HEK293 (cell line): ENCODE measurements at regions not wholly inside any gene's neighbourhood (a gene's known extent, or its start where the extent isn't known, plus 50 kb on each side); places are given as distances from the start of the nearest gene placed in this dataset.

Experiments used
- YY1 ChIP-seq: fragments of 450-650 bp; formaldehyde crosslinking; IDR thresholded peaks from 2 replicates; pipeline ENCODE4 v1.5.1; 2018; ENCODE audit warnings: missing biosample characterization, missing genetic modification characterization
- ZBTB17 ChIP-seq: fragments of 450-650 bp; formaldehyde crosslinking; IDR thresholded peaks from 2 replicates; pipeline ENCODE4 v1.5.1; 2016; ENCODE audit warnings: missing biosample characterization, missing genetic modification characterization
- ZNF146 ChIP-seq: fragments of 450-650 bp; formaldehyde crosslinking; IDR thresholded peaks from 2 replicates; pipeline ENCODE4 v1.5.1; 2016; ENCODE audit warnings: missing biosample characterization, missing genetic modification characterization
- ZNF174 ChIP-seq: fragments of 450-650 bp; formaldehyde crosslinking; IDR thresholded peaks from 2 replicates; pipeline ENCODE4 v1.5.0; 2017; ENCODE audit warnings: missing biosample characterization, mild to moderate bottlenecking, missing genetic modification characterization
- ZNF514 ChIP-seq: fragments of 450-650 bp; formaldehyde crosslinking; IDR thresholded peaks from 2 replicates; pipeline ENCODE4 v1.5.1; 2016; ENCODE audit warnings: missing biosample characterization, missing genetic modification characterization
- ZNF791 ChIP-seq: fragments of 450-650 bp; formaldehyde crosslinking; IDR thresholded peaks from 2 replicates; pipeline ENCODE4 v1.5.1; 2016; ENCODE audit warnings: missing biosample characterization, missing genetic modification characterization
- TF ChIP-seq, protein P1 (sequence below): fragments of 450-650 bp; formaldehyde crosslinking; IDR thresholded peaks from 2 replicates; pipeline ENCODE4 v1.5.1; 2016; ENCODE audit warnings: missing biosample characterization, missing genetic modification characterization
- TF ChIP-seq, protein P2 (sequence below): fragments of 450-650 bp; formaldehyde crosslinking; conservative IDR thresholded peaks from 2 replicates; pipeline ENCODE4 v1.5.1; 2016; ENCODE audit warnings: low read depth, missing biosample characterization, missing genetic modification characterization

DNA sequence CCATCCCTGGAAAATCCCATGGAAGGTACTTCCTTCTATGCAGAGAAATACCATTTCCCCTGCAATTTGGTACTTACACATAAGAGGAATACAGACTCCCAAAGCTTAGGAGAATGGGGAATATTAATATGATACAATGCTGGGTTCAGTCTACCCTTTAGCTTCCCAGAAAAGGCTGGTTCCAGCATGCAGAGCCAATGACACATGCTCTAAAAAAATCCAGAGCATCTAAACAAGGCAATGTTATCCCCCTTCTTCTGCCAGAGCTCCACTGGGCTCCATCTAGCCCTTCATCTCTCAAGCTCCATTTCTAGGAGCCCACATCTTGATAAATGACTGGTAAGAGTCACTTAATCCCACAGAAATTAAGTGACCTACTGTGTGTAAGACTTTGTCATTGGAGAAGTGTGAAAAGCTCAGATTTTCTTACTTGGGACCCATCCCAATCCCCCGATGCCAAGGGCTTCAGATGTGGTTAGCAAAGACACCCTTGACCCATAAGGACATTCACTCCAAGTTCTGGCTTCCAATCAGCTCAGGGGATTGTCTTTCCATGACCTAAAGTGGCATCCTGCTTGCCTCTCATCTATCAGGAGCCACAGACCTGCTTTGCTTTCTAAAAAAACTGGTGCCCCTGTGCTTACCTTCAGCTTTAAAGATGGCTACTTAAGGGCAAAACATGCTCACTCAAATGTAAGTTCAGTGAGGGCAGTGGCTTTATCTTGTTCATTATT is 137.5 kb downstream of the UNC5CL start:
- TF ChIP-seq ZNF146 (no peak), ZNF174 (no peak), YY1 (tag by site-specific recombination) (no peak), ZNF514 (tag by site-specific recombination) (no peak), ZBTB17 (tag by site-specific recombination) (no peak), ZNF791 (no peak)
- TF ChIP-seq, protein P1, sequence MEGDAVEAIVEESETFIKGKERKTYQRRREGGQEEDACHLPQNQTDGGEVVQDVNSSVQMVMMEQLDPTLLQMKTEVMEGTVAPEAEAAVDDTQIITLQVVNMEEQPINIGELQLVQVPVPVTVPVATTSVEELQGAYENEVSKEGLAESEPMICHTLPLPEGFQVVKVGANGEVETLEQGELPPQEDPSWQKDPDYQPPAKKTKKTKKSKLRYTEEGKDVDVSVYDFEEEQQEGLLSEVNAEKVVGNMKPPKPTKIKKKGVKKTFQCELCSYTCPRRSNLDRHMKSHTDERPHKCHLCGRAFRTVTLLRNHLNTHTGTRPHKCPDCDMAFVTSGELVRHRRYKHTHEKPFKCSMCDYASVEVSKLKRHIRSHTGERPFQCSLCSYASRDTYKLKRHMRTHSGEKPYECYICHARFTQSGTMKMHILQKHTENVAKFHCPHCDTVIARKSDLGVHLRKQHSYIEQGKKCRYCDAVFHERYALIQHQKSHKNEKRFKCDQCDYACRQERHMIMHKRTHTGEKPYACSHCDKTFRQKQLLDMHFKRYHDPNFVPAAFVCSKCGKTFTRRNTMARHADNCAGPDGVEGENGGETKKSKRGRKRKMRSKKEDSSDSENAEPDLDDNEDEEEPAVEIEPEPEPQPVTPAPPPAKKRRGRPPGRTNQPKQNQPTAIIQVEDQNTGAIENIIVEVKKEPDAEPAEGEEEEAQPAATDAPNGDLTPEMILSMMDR, result no peak
- TF ChIP-seq, protein P2, sequence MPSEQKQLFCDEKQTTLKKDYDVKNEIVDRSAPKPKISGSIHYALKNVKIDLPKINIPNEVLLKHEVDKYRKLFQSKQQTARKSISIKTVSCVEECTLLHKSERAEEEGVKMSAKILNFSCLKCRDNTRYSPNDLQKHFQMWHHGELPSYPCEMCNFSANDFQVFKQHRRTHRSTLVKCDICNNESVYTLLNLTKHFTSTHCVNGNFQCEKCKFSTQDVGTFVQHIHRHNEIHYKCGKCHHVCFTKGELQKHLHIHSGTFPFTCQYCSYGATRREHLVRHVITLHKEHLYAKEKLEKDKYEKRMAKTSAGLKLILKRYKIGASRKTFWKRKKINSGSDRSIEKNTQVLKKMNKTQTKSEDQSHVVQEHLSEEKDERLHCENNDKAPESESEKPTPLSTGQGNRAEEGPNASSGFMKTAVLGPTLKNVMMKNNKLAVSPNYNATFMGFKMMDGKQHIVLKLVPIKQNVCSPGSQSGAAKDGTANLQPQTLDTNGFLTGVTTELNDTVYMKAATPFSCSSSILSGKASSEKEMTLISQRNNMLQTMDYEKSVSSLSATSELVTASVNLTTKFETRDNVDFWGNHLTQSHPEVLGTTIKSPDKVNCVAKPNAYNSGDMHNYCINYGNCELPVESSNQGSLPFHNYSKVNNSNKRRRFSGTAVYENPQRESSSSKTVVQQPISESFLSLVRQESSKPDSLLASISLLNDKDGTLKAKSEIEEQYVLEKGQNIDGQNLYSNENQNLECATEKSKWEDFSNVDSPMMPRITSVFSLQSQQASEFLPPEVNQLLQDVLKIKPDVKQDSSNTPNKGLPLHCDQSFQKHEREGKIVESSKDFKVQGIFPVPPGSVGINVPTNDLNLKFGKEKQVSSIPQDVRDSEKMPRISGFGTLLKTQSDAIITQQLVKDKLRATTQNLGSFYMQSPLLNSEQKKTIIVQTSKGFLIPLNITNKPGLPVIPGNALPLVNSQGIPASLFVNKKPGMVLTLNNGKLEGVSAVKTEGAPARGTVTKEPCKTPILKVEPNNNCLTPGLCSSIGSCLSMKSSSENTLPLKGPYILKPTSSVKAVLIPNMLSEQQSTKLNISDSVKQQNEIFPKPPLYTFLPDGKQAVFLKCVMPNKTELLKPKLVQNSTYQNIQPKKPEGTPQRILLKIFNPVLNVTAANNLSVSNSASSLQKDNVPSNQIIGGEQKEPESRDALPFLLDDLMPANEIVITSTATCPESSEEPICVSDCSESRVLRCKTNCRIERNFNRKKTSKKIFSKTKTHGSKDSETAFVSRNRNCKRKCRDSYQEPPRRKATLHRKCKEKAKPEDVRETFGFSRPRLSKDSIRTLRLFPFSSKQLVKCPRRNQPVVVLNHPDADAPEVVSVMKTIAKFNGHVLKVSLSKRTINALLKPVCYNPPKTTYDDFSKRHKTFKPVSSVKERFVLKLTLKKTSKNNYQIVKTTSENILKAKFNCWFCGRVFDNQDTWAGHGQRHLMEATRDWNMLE, result no peak
